CD8-positive, alpha-beta memory T cell (primary cell): ENCODE measurements at regions not wholly inside any gene's neighbourhood (a gene's known extent, or its start where the extent isn't known, plus 50 kb on each side); places are given as distances from the start of the nearest gene placed in this dataset.

Experiments
- CTCF ChIA-PET: fragments of 350-600 bp; sonication (Branson Sonifier 250); formaldehyde crosslinking; loops from one replicate; lab custom pipeline; 2021; ENCODE audit warnings: antibody characterized with exemption; lab: Charles Lee
- POLR2A ChIA-PET: fragments of 350-600 bp; sonication (Branson Sonifier 250); formaldehyde crosslinking; loops from one replicate; lab custom pipeline; 2021; ENCODE audit warnings: antibody characterized with exemption; lab: Charles Lee
- DNase-seq, 5 donors: peaks; one replicate each; pipeline versions ENCODE4 v3.0.0 to v3.0.0-alpha.2; 2020 to 2022; ENCODE audit warnings: mixed read lengths in 1 of 5
- H3K27ac ChIP-seq: one replicate; pipeline ENCODE4 v1.7.0; 2013; ENCODE audit warnings: low read depth, mild to moderate bottlenecking, low read length, moderate library complexity
- H3K27me3 ChIP-seq: 2 replicates; pipeline ENCODE4 v1.7.0; 2013; ENCODE audit warnings: low read length, mild to moderate bottlenecking; ENCODE audit not compliant: insufficient read depth, poor library complexity, severe bottlenecking
- H3K36me3 ChIP-seq: 2 replicates; pipeline ENCODE4 v1.7.0; 2013; ENCODE audit warnings: mild to moderate bottlenecking, low read length, moderate library complexity; ENCODE audit not compliant: insufficient read depth
- H3K4me1 ChIP-seq: 2 replicates; pipeline ENCODE4 v1.7.0; 2013; ENCODE audit warnings: mild to moderate bottlenecking, low read length, moderate library complexity; ENCODE audit not compliant: insufficient read depth
- H3K4me3 ChIP-seq: 2 replicates; pipeline ENCODE4 v1.7.0; 2013; ENCODE audit warnings: mild to moderate bottlenecking, low read length
- H3K9me3 ChIP-seq: 2 replicates; pipeline ENCODE4 v1.7.0; 2013; ENCODE audit warnings: mild to moderate bottlenecking, low read length
- H3K27ac Mint-ChIP-seq, 8 donors: one replicate each; pipeline ENCODE4 v1.8.0; 2020 to 2021; ENCODE audit warnings: mixed read lengths in 8 of 8, mild to moderate bottlenecking in 6 of 8, inconsistent platforms in 3 of 8, moderate library complexity in 3 of 8
- H3K27me3 Mint-ChIP-seq, 2 donors: one replicate each; pipeline ENCODE4 v1.8.0; 2020 to 2021; ENCODE audit warnings: mixed read lengths in 2 of 2, mild to moderate bottlenecking in 1 of 2, moderate library complexity in 1 of 2
- H3K36me3 Mint-ChIP-seq, 3 donors: one replicate each; pipeline ENCODE4 v1.8.0; 2020 to 2021; ENCODE audit warnings: mixed read lengths in 3 of 3, inconsistent platforms in 1 of 3, mild to moderate bottlenecking in 1 of 3
- H3K4me1 Mint-ChIP-seq, 3 donors: one replicate each; pipeline ENCODE4 v1.8.0; 2020 to 2021; ENCODE audit warnings: mixed read lengths in 3 of 3, inconsistent platforms in 1 of 3, mild to moderate bottlenecking in 1 of 3
- H3K4me3 Mint-ChIP-seq, 7 donors: one replicate each; pipeline ENCODE4 v1.8.0; 2020 to 2021; ENCODE audit warnings: mixed read lengths in 7 of 7, mild to moderate bottlenecking in 6 of 7, moderate library complexity in 4 of 7, inconsistent platforms in 2 of 7
- H3K9me3 Mint-ChIP-seq, 5 donors: one replicate each; pipeline ENCODE4 v1.8.0; 2020 to 2022; ENCODE audit warnings: mixed read lengths in 5 of 5, mild to moderate bottlenecking in 3 of 5, moderate library complexity in 2 of 5, inconsistent platforms in 1 of 5

DNA sequence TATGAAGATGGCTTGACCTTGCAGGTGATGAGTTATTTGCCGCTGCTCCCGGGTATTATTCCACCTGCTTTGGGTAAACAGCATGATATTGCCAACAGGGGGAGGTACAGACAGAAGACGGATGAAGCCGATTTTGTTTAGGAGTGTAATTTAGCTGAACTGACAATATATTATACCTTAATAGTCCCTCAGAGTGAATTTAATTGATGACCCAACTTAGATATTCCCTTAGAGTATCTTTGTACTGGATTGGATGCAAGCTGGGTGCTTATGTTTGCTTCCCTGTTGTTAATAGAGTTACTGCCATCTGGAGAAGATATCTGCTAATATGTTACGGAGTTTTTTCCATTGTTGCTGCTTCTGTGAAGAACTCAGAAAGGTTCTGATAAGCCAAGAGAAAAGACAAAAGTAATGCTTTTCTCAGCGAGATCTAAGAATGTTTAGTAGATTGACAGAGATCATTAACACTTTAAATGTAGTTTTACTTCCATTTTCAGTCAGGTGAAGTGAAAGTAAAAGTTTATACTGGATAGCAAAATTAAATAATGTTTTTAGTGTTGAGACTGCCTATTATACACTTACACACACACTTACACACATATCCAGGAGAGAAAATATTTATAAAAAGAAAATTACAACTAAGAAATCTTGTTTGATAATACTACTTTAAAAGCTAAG, 2220.8 kb upstream of the PCDH20 start:
- Mint-ChIP-seq H3K4me3 (peak overlapping the region in 5 of 7 donors; percentile 10 to 67 (median 56)), H3K27ac (no peak overlapping the region), H3K36me3 (no peaks in the 10 kb centered on the region), H3K9me3 (peaks cover 2 to 31% (median 2%) of the 10 kb centered on the region in 5 donors), H3K27me3 (no peaks in the 10 kb centered on the region), H3K4me1 (no peaks in the 10 kb centered on the region)
- Histone ChIP-seq H3K27ac (no peak overlapping the region), H3K9me3 (no peaks in the 10 kb centered on the region), H3K36me3 (no peaks in the 10 kb centered on the region), H3K27me3 (no peaks in the 10 kb centered on the region), H3K4me3 (no peak overlapping the region), H3K4me1 (no peaks in the 10 kb centered on the region)
- DNase-seq, result no peak
- CTCF ChIA-PET, result no interaction called here
- POLR2A ChIA-PET, result no interaction called here

DNA sequence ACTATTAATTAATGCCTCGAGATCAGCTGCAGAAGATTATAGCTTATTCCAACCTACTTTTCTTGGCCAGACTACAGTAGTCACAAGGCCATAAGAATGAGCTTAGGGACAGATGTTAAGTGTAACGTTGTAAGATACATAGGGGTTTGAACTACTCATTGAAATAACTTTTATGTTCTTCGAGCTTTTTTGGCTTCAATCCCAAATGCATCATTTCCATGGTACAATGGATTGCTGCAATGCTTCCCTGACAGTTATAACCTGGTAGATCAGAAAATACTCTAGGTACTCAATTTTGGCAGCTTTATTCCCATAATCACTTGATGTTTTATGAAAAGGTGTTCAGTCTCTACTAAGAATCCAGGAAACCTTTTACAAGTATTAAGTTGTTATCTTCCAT, 2216.7 kb upstream of the PCDH20 start:
- H3K4me3 ChIP-seq, result no peak overlapping the region
- Mint-ChIP-seq H3K4me3 (no peak overlapping the region), H3K4me1 (no peaks in the 10 kb centered on the region), H3K27me3 (no peaks in the 10 kb centered on the region), H3K27ac (no peak overlapping the region), H3K9me3 (peaks cover 0 to 18% (median 5%) of the 10 kb centered on the region in 5 donors), H3K36me3 (no peaks in the 10 kb centered on the region)
- no peaks in the 10 kb centered on the region for H3K36me3 ChIP-seq
- no peaks in the 10 kb centered on the region for H3K9me3 ChIP-seq
- H3K27ac ChIP-seq, result no peak overlapping the region
- no peaks in the 10 kb centered on the region for H3K27me3 ChIP-seq
- H3K4me1 ChIP-seq, result no peaks in the 10 kb centered on the region
- ChIA-PET CTCF (no interaction called here), POLR2A (no interaction called here)
- no peak for DNase-seq

DNA sequence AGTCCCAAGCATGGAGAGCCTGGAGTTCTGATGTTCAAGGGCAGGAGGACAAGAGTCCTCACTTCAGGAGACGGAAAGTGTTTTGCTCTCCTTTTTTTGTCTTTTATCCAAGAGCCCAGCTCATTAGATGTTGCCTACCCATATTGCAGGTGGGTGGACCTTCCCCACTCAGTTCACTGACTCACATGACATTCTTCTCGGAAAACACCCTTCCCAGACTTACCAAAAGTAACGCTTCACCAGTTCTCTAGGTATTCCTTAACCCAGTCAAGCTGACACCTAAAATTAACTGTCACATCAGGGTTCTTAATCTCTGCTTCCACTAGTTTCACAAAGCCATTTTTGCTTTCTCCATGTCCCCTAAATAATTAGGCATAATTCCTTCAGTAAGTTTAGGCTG, 2215.4 kb upstream of the PCDH20 start:
- Mint-ChIP-seq H3K27ac (no peak overlapping the region), H3K4me1 (no peaks in the 10 kb centered on the region), H3K27me3 (no peaks in the 10 kb centered on the region), H3K36me3 (no peaks in the 10 kb centered on the region), H3K9me3 (peaks cover 0 to 12% (median 4%) of the 10 kb centered on the region in 5 donors), H3K4me3 (no peak overlapping the region)
- CTCF ChIA-PET, result no interaction called here
- H3K36me3 ChIP-seq, result no peaks in the 10 kb centered on the region
- POLR2A ChIA-PET, result no interaction called here
- DNase-seq, result no peak
- no peaks in the 10 kb centered on the region for H3K27me3 ChIP-seq
- no peak overlapping the region for H3K4me3 ChIP-seq
- H3K9me3 ChIP-seq, result no peaks in the 10 kb centered on the region
- H3K4me1 ChIP-seq, result no peaks in the 10 kb centered on the region
- H3K27ac ChIP-seq, result no peak overlapping the region

DNA sequence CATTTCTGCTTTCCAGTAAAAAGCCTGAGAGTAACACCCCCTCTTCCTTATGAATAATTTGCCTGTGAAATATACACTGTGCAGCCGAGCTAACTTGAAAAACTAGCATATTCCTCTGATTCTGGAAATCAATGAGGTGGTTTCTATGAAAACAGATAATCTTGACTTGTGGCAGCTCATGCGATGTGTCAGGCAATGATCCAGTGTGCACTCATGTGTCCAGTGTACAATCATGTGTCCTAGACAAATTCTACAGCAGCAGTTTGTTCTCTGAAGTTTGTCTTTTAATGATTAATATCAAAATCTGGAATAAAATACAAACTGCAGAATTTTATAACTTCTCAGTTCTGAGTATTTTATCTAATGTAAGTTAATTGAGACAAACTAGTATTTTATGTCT, 2213.9 kb upstream of the PCDH20 start:
- no peak overlapping the region for H3K4me3 Mint-ChIP-seq
- Histone ChIP-seq H3K9me3 (no peaks in the 10 kb centered on the region), H3K36me3 (no peaks in the 10 kb centered on the region), H3K4me1 (no peaks in the 10 kb centered on the region), H3K27me3 (no peaks in the 10 kb centered on the region), H3K27ac (no peak overlapping the region), H3K4me3 (no peak overlapping the region)
- H3K9me3 Mint-ChIP-seq, result peaks cover 0 to 7% (median 4%) of the 10 kb centered on the region in 5 donors
- POLR2A ChIA-PET, result no interaction called here
- no peak for DNase-seq
- no peaks in the 10 kb centered on the region for H3K27me3 Mint-ChIP-seq
- no peak overlapping the region for H3K27ac Mint-ChIP-seq
- CTCF ChIA-PET, result no interaction called here
- no peaks in the 10 kb centered on the region for H3K36me3 Mint-ChIP-seq
- H3K4me1 Mint-ChIP-seq, result no peaks in the 10 kb centered on the region

DNA sequence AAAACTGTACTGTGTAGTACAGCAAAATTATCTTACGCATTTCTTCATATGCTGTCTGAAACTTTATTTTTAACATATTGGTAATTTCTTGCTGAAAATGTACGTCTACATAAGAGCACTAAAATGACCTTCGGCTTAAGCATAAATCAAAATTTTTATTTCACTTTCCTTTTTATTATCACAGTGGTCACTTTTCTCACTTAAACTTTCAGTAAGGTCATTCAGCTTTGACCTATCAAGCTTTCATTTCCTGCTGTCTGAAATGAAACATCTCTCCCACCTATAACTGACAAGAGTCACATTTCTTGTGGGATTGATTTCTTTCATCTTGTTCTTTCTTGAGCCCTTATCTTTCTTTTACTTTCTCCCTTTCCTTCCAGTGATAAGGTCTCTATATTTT, 2212.7 kb upstream of the PCDH20 start:
- Histone ChIP-seq H3K4me3 (no peak overlapping the region), H3K36me3 (no peaks in the 10 kb centered on the region), H3K4me1 (no peaks in the 10 kb centered on the region), H3K9me3 (no peaks in the 10 kb centered on the region), H3K27me3 (no peaks in the 10 kb centered on the region), H3K27ac (no peak overlapping the region)
- peaks cover 3 to 7% (median 3%) of the 10 kb centered on the region in 5 donors for H3K9me3 Mint-ChIP-seq
- no peak overlapping the region for H3K27ac Mint-ChIP-seq
- H3K4me1 Mint-ChIP-seq, result no peaks in the 10 kb centered on the region
- no peak for DNase-seq
- no peaks in the 10 kb centered on the region for H3K27me3 Mint-ChIP-seq
- H3K4me3 Mint-ChIP-seq, result no peak overlapping the region
- H3K36me3 Mint-ChIP-seq, result no peaks in the 10 kb centered on the region
- CTCF ChIA-PET, result no interaction called here
- POLR2A ChIA-PET, result no interaction called here

DNA sequence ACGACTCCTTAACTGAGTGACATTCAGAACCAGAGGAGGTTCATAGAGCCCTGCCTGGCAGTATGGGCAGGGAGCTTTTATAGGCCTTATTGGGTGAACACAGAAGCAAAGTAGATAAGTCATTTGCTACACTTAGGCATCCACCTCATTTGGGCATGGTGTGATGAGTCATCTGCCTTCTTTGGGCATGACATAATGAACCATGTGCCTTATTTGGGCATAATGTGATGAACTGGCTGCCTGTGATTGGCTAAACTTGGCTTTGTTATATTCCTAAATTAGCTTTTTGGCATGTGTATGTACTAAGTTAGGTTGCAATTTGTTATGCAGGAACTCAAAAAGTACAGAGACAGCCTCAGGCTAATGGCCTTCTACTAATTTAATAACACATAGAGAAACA, 2210.2 kb upstream of the PCDH20 start:
- Histone ChIP-seq H3K27ac (no peak overlapping the region), H3K4me1 (no peaks in the 10 kb centered on the region), H3K27me3 (no peaks in the 10 kb centered on the region), H3K4me3 (no peak overlapping the region), H3K36me3 (no peaks in the 10 kb centered on the region), H3K9me3 (no peaks in the 10 kb centered on the region)
- Mint-ChIP-seq H3K9me3 (peaks cover 5 to 7% (median 6%) of the 10 kb centered on the region in 5 donors), H3K27ac (no peak overlapping the region), H3K4me1 (no peaks in the 10 kb centered on the region), H3K27me3 (no peaks in the 10 kb centered on the region), H3K36me3 (no peaks in the 10 kb centered on the region), H3K4me3 (no peak overlapping the region)
- POLR2A ChIA-PET, result no interaction called here
- CTCF ChIA-PET, result interaction anchor here (1.1 kb wide), 1 partner anchor 15 kb away, joined by 3 read pairs; no protein-coding TSS in a partner anchor
- no peak for DNase-seq

DNA sequence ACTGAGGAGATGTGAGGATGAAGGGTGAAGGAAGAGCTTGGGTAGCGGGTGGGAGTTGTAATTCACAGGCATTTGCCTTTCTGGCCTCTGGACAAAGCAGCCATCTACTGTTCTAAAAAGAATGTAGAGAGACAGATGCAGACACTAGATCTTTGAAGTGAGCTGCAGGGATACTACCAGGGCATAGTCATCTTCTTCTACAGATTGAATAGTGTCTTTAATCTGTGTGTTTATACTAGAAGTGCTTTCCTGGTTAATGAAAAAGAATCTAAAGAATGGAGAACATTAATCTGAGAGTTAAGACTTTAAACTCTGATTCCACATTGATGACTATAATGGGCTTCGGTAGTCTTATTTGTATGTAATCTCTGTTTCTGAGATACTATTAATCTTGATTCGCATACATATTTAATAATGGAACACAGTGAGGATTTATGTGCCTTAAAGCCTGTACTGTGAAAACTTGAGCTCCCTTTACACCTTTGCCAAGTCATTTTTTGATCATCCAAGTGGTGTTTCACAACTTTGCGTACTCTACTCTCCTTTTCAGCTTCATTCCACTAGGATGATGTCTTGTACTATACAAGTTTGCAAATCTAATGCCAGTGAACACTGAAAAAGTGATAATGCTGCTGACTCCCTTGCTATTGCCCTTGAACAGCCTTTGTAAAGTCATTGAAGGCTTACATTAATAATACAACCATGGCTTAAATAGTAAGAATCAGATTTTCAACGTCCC, 2199.4 kb upstream of the PCDH20 start:
- no peaks in the 10 kb centered on the region for H3K36me3 Mint-ChIP-seq
- no peak overlapping the region for H3K27ac Mint-ChIP-seq
- H3K27me3 Mint-ChIP-seq, result no peaks in the 10 kb centered on the region
- Histone ChIP-seq H3K36me3 (no peaks in the 10 kb centered on the region), H3K4me3 (no peak overlapping the region), H3K9me3 (no peaks in the 10 kb centered on the region), H3K27ac (no peak overlapping the region), H3K27me3 (no peaks in the 10 kb centered on the region), H3K4me1 (no peaks in the 10 kb centered on the region)
- H3K4me3 Mint-ChIP-seq, result no peak overlapping the region
- DNase-seq, result no peak
- no peaks in the 10 kb centered on the region for H3K4me1 Mint-ChIP-seq
- ChIA-PET CTCF (no interaction called here), POLR2A (no interaction called here)
- H3K9me3 Mint-ChIP-seq, result peaks cover 0 to 35% (median 4%) of the 10 kb centered on the region in 5 donors

DNA sequence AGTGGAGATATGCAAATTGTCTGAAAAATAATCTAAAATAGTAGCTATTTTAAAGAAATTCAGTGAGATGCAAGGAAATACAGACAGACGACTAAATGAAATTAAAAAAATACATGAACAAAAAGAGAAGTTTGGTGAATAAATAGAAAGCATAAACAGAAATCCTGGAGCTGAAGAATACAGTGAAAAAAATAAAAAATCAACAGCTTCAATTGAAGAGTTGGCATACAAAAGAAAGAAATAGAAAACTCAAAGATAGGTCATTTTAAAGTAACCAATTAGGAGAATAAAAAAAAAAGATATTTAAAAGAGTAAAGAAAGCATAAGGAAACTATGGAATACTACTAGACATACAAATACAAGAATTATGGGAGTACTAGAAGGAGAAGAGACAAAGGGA, 2191.5 kb upstream of the PCDH20 start:
- H3K9me3 ChIP-seq, result no peaks in the 10 kb centered on the region
- Mint-ChIP-seq H3K27ac (no peak overlapping the region), H3K27me3 (no peaks in the 10 kb centered on the region), H3K36me3 (no peaks in the 10 kb centered on the region), H3K4me1 (no peaks in the 10 kb centered on the region), H3K4me3 (no peak overlapping the region), H3K9me3 (peaks cover 16 to 34% (median 28%) of the 10 kb centered on the region in 5 donors)
- H3K4me3 ChIP-seq, result no peak overlapping the region
- no peaks in the 10 kb centered on the region for H3K4me1 ChIP-seq
- no peak overlapping the region for H3K27ac ChIP-seq
- DNase-seq, result no peak
- POLR2A ChIA-PET, result no interaction called here
- no peaks in the 10 kb centered on the region for H3K27me3 ChIP-seq
- no peaks in the 10 kb centered on the region for H3K36me3 ChIP-seq
- CTCF ChIA-PET, result no interaction called here
